AG09319 (cell line): ENCODE measurements at regions not wholly inside any gene's neighbourhood (a gene's known extent, or its start where the extent isn't known, plus 50 kb on each side); places are given as distances from the start of the nearest gene placed in this dataset.
"Not testable (repeated sequence)": the region's sequence is repeated elsewhere in the genome, so short reads cannot be mapped to it uniquely, and the experiment has no call there.

Experiments used
- DNase-seq: peaks from one replicate; pipeline ENCODE4 v3.0.0-alpha.2; 2010; ENCODE audit warnings: low read depth; ENCODE audit errors: extremely low read depth
- TF ChIP-seq, protein P1 (sequence below): IDR thresholded peaks from 2 replicates; pipeline ENCODE4 v1.5.1; 2011; ENCODE audit warnings: low read depth, mild to moderate bottlenecking, inconsistent platforms, low read length, moderate library complexity

- TF ChIP-seq, protein P1, sequence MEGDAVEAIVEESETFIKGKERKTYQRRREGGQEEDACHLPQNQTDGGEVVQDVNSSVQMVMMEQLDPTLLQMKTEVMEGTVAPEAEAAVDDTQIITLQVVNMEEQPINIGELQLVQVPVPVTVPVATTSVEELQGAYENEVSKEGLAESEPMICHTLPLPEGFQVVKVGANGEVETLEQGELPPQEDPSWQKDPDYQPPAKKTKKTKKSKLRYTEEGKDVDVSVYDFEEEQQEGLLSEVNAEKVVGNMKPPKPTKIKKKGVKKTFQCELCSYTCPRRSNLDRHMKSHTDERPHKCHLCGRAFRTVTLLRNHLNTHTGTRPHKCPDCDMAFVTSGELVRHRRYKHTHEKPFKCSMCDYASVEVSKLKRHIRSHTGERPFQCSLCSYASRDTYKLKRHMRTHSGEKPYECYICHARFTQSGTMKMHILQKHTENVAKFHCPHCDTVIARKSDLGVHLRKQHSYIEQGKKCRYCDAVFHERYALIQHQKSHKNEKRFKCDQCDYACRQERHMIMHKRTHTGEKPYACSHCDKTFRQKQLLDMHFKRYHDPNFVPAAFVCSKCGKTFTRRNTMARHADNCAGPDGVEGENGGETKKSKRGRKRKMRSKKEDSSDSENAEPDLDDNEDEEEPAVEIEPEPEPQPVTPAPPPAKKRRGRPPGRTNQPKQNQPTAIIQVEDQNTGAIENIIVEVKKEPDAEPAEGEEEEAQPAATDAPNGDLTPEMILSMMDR = no peak
- DNase-seq = no peak
These were observed 294.3 kb upstream of the ZNF804A start for GRCh38 chr2:184304006-184304405.

GRCh38 chr2:184305105-184305504 lies 293.2 kb upstream of the ZNF804A start:
- TF ChIP-seq, protein P1 = no peak
- DNase-seq = no peak

DNA sequence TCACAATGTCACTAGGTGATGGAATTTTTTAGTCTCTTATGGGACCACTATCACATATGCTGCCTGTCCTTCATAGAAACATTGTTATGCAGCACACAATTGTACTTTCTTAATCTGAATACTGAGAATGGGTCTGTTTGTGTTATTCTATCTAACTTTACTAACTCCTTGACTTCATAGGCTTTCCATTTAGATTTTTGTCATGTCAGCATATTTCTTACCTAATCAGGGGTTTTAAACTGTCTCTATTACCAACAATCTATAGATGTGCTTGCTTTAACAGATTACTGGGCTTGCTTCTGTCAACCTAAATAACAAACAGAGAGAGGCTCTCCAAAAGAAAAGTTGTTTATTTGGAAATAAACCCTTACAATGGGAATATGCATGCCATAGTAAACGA lies 289.6 kb upstream of the ZNF804A start:
- DNase-seq = no peak
- TF ChIP-seq, protein P1 = no peak

GRCh38 chr2:184312970-184313369 lies 285.4 kb upstream of the ZNF804A start:
- TF ChIP-seq, protein P1 = no peak
- DNase-seq = no peak

- no peak for DNase-seq
- TF ChIP-seq, protein P1 = no peak
These were observed 283.5 kb upstream of the ZNF804A start for GRCh38 chr2:184314829-184315228.

DNA sequence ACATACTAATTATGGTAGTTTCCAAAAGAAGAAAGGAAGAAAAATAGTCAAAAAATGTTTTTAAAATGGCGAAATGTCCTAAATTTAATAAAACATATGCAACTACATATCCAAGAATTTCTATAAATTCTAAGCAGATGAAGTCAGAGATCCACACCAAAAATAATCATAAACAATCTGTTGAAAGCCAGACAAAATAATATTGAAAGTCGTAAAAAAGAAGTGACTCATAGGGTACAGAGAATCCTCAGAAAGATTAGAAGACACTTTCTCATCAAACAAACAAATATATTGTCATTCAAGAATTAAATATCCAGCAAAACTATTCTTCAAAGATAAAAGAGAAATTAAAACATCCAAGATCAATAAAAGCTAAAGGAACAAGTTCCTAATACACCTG lies 281.4 kb upstream of the ZNF804A start:
- no peak for DNase-seq
- TF ChIP-seq, protein P1 = no peak

DNA sequence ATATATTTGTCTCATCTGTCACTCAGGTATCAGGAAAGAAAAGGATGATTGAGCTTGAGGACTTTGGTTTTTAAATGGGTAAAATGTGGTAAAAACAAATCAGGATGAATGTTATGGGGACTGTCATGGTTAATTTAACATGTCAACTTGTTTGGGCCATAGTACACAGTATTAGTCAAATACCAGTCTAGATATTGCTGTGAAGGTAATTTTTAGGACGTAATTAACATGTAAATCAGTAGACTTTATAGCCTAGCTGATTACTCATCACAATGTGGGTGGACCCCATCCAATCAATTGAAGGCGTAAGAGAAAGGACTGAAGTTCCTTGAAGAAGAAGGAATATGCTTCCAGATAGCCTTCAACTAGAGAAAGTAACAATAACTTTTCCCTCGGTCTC lies 275.7 kb upstream of the ZNF804A start:
- TF ChIP-seq, protein P1 = no peak
- DNase-seq = no peak

- no peak for DNase-seq
- TF ChIP-seq, protein P1 = no peak
These were observed 272.3 kb upstream of the ZNF804A start for GRCh38 chr2:184326066-184326465.

DNA sequence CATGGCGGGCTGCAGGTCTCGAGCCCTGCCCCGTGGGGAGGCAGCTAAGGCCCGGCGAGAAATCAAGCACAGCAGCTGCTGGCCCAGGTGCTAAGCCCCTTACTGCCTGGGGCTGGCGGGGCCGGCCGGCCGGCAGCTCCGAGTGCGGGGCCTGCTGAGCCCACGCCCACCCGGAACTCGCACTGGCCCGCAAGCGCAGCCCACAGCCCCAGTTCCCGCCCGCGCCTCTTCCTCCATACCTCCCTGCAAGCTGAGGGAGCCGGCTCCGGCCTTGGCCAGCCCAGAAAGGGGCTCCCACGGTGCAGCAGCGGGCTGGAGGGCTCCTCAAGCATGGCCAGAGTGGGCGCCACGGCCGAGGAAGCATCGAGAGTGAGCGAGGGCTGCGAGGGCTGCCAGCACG lies 270.5 kb upstream of the ZNF804A start:
- not testable (repeated sequence) for DNase-seq

DNA sequence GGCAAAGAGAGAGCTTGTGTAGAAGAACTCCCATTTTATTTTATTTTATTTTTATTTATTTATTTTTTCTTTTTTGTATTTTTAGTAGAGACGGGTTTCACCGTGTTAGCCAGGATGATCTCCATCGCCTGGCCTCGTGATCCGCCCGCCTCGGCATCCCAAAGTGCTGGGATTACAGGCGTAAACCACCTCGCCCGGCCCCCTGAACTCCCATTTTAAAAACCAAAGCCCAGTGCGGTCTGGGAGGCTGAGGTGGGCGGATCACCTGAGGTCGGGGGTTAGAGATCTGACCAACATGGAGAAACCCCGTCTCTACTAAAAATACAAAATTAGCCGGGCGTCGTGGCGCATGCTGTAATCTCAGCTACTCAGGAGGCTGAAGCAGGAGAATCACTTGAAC lies 267.8 kb upstream of the ZNF804A start:
- DNase-seq = not testable (repeated sequence)
